HEK293 (cell line): ENCODE measurements at regions not wholly inside any gene's neighbourhood (a gene's known extent, or its start where the extent isn't known, plus 50 kb on each side); places are given as distances from the start of the nearest gene placed in this dataset.

Source experiments
- CTCF ChIA-PET: fragments of 350-600 bp; formaldehyde crosslinking; extraction: SDS; loops from one replicate; lab custom pipeline; 2021; ENCODE audit warnings: antibody characterized with exemption; lab: Yijun Ruan, JAX
- POLR2A ChIA-PET: fragments of 300-600 bp; formaldehyde crosslinking; extraction: SDS; loops from one replicate; lab custom pipeline; 2020; ENCODE audit warnings: antibody characterized with exemption, inconsistent platforms; lab: Yijun Ruan, JAX
- H3K27ac ChIP-seq: fragments of 200-500 bp; sonication (Bioruptor generic); 2 replicates; pipeline ENCODE4 v1.5.1; 2014; ENCODE audit warnings: low read depth, low read length, control low read depth, inconsistent platforms; ENCODE audit errors: extremely low read depth
- H3K36me3 ChIP-seq, 2 experiments: fragments of 200-500 bp in 1 of 2; sonication (Bioruptor generic) in 1 of 2; 1 replicate in 1 of 2; 2 replicates in 1 of 2; pipeline ENCODE4 v1.5.1; 2014 to 2017; ENCODE audit warnings: inconsistent platforms in 2 of 2, low read length in 2 of 2; ENCODE audit not compliant: control insufficient read depth in 2 of 2, insufficient read depth in 1 of 2
- H3K4me1 ChIP-seq: fragments of 200-500 bp; sonication (Bioruptor generic); 2 replicates; pipeline ENCODE4 v1.5.1; 2014; ENCODE audit warnings: mild to moderate bottlenecking, low read length, inconsistent platforms; ENCODE audit not compliant: control insufficient read depth, insufficient read depth
- H3K4me3 ChIP-seq: 2 replicates; pipeline ENCODE4 v1.5.1; 2011; ENCODE audit warnings: low read depth, mild to moderate bottlenecking, control low read depth, low read length, moderate library complexity
- H3K9me3 ChIP-seq: fragments of 200-500 bp; sonication (Bioruptor generic); 2 replicates; pipeline ENCODE4 v1.5.1; 2014; ENCODE audit warnings: low read depth, low read length, inconsistent platforms; ENCODE audit not compliant: control insufficient read depth, insufficient read depth
- ATF2 ChIP-seq: fragments of 450-650 bp; formaldehyde crosslinking; IDR thresholded peaks from 2 replicates; pipeline ENCODE4 v1.5.1; 2016; ENCODE audit warnings: missing biosample characterization, missing genetic modification characterization, low read depth
- GLIS1 ChIP-seq: fragments of 450-650 bp; formaldehyde crosslinking; IDR thresholded peaks from 2 replicates; pipeline ENCODE4 v1.5.1; 2016; ENCODE audit warnings: missing biosample characterization, missing genetic modification characterization
- HOXD13 ChIP-seq: sonication (generic); formaldehyde crosslinking; IDR thresholded peaks from 2 replicates; pipeline ENCODE4 v1.8.0; 2022; ENCODE audit warnings: missing genetic modification reagents, borderline replicate concordance
- KLF8 ChIP-seq: fragments of 450-650 bp; formaldehyde crosslinking; IDR thresholded peaks from 2 replicates; pipeline ENCODE4 v1.5.1; 2016; ENCODE audit warnings: missing biosample characterization, missing genetic modification characterization
- KLF9 ChIP-seq: fragments of 450-650 bp; formaldehyde crosslinking; IDR thresholded peaks from 2 replicates; pipeline ENCODE4 v1.5.1; 2016; ENCODE audit warnings: missing biosample characterization, missing genetic modification characterization, low read depth
- PBX3 ChIP-seq: sonication (generic); formaldehyde crosslinking; IDR thresholded peaks from 2 replicates; pipeline ENCODE4 v1.8.1; 2022; ENCODE audit warnings: mild to moderate bottlenecking, moderate library complexity, missing genetic modification reagents
- SCRT2 ChIP-seq: fragments of 450-650 bp; formaldehyde crosslinking; IDR thresholded peaks from 2 replicates; pipeline ENCODE4 v1.5.1; 2016; ENCODE audit warnings: missing biosample characterization, missing genetic modification characterization
- ZBTB26 ChIP-seq: fragments of 450-650 bp; formaldehyde crosslinking; optimal IDR thresholded peaks from 2 replicates; pipeline ENCODE3; 2016; ENCODE audit warnings: missing biosample characterization, mild to moderate bottlenecking, missing genetic modification characterization
- ZBTB48 ChIP-seq: fragments of 450-650 bp; formaldehyde crosslinking; IDR thresholded peaks from 2 replicates; pipeline ENCODE4 v1.5.1; 2016; ENCODE audit warnings: missing biosample characterization, missing genetic modification characterization
- ZNF138 ChIP-seq: fragments of 450-650 bp; formaldehyde crosslinking; IDR thresholded peaks from 2 replicates; pipeline ENCODE4 v1.5.1; 2016; ENCODE audit warnings: missing biosample characterization, missing genetic modification characterization, borderline replicate concordance
- ZNF19 ChIP-seq: fragments of 450-650 bp; formaldehyde crosslinking; IDR thresholded peaks from 2 replicates; pipeline ENCODE4; 2016; ENCODE audit warnings: missing biosample characterization, missing genetic modification characterization, low read depth
- ZNF214 ChIP-seq: fragments of 450-650 bp; formaldehyde crosslinking; IDR thresholded peaks from 2 replicates; pipeline ENCODE4 v1.5.1; 2017; ENCODE audit warnings: missing biosample characterization, mild to moderate bottlenecking, missing genetic modification characterization, borderline replicate concordance
- ZNF248 ChIP-seq: fragments of 450-650 bp; formaldehyde crosslinking; IDR thresholded peaks from 2 replicates; pipeline ENCODE4 v1.5.1; 2017; ENCODE audit warnings: missing biosample characterization, missing genetic modification characterization
- ZNF274 ChIP-seq, 2 experiments: fragments of 200-500 bp in 1 of 2; fragments of 450-650 bp in 1 of 2; sonication (Bioruptor generic) in 1 of 2; formaldehyde crosslinking in 1 of 2; IDR thresholded peaks; 2 replicates each; pipeline versions ENCODE4 v1.5.1 to v1.6.1; 2014 to 2016; ENCODE audit warnings: borderline replicate concordance in 1 of 2, inconsistent platforms in 1 of 2, low read length in 1 of 2, missing biosample characterization in 1 of 2, missing genetic modification characterization in 1 of 2
- ZNF560 ChIP-seq: fragments of 450-650 bp; formaldehyde crosslinking; IDR thresholded peaks from 2 replicates; pipeline ENCODE4 v1.5.1; 2017; ENCODE audit warnings: missing biosample characterization, missing genetic modification characterization, borderline replicate concordance
- ZNF677 ChIP-seq: fragments of 450-650 bp; IDR thresholded peaks from 2 replicates; pipeline ENCODE4 v1.5.0; 2018; ENCODE audit warnings: missing biosample characterization, mild to moderate bottlenecking, missing genetic modification characterization, moderate library complexity
- ZNF792 ChIP-seq: fragments of 450-650 bp; formaldehyde crosslinking; IDR thresholded peaks from 2 replicates; pipeline ENCODE4 v1.5.1; 2016; ENCODE audit warnings: missing biosample characterization, missing genetic modification characterization
- TF ChIP-seq, protein P1 (sequence below): fragments of 450-650 bp; formaldehyde crosslinking; IDR thresholded peaks from 2 replicates; pipeline ENCODE4 v1.5.1; 2016; ENCODE audit warnings: missing biosample characterization, missing genetic modification characterization, borderline replicate concordance
- TF ChIP-seq, protein P2 (sequence below): fragments of 450-650 bp; formaldehyde crosslinking; IDR thresholded peaks from 2 replicates; pipeline ENCODE4 v1.5.1; 2017; ENCODE audit warnings: missing biosample characterization, missing genetic modification characterization
- TF ChIP-seq, protein P3 (sequence below): fragments of 450-650 bp; formaldehyde crosslinking; IDR thresholded peaks from 2 replicates; pipeline ENCODE4 v1.5.1; 2016; ENCODE audit warnings: missing biosample characterization, missing genetic modification characterization

DNA sequence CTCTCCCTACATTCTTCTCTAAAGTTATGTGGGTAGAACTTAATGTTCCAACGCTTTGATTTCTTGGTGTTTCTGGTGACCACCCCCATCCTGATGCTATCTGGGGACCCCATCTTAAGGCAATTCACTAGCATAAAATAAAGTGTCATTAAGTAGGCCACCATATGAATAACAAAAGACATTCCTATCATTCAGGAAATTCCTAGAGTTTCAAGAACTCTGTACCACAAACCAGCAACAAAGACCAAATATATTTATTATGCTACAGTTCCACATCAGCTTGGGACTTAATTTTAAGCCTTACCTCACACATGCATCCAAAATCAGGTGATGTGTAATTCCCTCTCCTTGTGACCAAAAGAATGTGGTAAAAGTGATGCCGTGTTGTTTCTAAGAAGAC is 254.6 kb upstream of the LRRC4C start:
- TF ChIP-seq ZNF274 (IDR thresholded peaks at IDR 0.05; ENCODE audit: low read length) (no peak), ZNF274 (tag by site-specific recombination; IDR thresholded peaks at IDR 0.05; ENCODE audit: borderline replicate concordance) (no peak)
- CTCF ChIA-PET, result interaction anchor here (0.6 kb wide), 1 partner anchor 187 kb away, joined by 3 read pairs; no protein-coding TSS in a partner anchor
- H3K4me1 ChIP-seq, result no peaks in the 10 kb centered on the region
- no peaks in the 10 kb centered on the region for H3K36me3 ChIP-seq
- no peak overlapping the region for H3K27ac ChIP-seq
- POLR2A ChIA-PET, result no interaction called here
- no peaks in the 10 kb centered on the region for H3K9me3 ChIP-seq
- H3K4me3 ChIP-seq, result no peak overlapping the region

DNA sequence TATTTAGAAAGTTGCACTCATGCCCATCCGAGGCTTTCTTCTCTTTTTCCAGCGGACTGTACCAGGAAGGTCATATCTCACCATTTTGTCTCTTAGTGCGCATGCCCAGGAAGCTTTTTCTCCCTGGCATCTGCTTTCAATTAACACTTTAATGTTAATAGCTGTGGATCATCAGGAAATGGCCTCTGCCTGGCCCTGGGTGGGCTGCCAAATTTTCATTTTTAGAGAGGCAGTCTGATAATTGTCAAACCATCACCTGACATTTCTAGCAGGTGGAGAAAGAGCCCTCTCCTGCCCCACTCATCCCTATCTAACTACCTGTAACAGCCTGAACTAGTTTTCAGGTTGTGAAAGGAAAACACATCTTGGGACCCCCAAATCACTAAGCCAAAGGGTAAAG is 257.4 kb upstream of the LRRC4C start:
- POLR2A ChIA-PET, result no interaction called here
- Histone ChIP-seq H3K27ac (no peak overlapping the region), H3K4me1 (no peaks in the 10 kb centered on the region), H3K4me3 (no peak overlapping the region), H3K36me3 (no peaks in the 10 kb centered on the region), H3K9me3 (no peaks in the 10 kb centered on the region)
- CTCF ChIA-PET, result no interaction called here
- TF ChIP-seq GLIS1 (tag by site-specific recombination), result no peak
- TF ChIP-seq ZNF214 (tag by site-specific recombination), result no peak
- TF ChIP-seq ZNF560 (tag by site-specific recombination), result no peak
- TF ChIP-seq, protein P1, sequence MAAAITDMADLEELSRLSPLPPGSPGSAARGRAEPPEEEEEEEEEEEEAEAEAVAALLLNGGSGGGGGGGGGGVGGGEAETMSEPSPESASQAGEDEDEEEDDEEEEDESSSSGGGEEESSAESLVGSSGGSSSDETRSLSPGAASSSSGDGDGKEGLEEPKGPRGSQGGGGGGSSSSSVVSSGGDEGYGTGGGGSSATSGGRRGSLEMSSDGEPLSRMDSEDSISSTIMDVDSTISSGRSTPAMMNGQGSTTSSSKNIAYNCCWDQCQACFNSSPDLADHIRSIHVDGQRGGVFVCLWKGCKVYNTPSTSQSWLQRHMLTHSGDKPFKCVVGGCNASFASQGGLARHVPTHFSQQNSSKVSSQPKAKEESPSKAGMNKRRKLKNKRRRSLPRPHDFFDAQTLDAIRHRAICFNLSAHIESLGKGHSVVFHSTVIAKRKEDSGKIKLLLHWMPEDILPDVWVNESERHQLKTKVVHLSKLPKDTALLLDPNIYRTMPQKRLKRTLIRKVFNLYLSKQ (tag by site-specific recombination), result no peak
- TF ChIP-seq ZBTB48 (tag by site-specific recombination), result no peak
- TF ChIP-seq, protein P2, sequence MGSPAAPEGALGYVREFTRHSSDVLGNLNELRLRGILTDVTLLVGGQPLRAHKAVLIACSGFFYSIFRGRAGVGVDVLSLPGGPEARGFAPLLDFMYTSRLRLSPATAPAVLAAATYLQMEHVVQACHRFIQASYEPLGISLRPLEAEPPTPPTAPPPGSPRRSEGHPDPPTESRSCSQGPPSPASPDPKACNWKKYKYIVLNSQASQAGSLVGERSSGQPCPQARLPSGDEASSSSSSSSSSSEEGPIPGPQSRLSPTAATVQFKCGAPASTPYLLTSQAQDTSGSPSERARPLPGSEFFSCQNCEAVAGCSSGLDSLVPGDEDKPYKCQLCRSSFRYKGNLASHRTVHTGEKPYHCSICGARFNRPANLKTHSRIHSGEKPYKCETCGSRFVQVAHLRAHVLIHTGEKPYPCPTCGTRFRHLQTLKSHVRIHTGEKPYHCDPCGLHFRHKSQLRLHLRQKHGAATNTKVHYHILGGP (tag by site-specific recombination), result no peak
- TF ChIP-seq HOXD13, result no peak
- no peak for TF ChIP-seq ZNF19 (tag by site-specific recombination)
- no peak for TF ChIP-seq ZNF138 (tag by site-specific recombination)
- no peak for TF ChIP-seq PBX3 (CRISPR knock-in tag)
- no peak for TF ChIP-seq SCRT2 (tag by site-specific recombination)
- no peak for TF ChIP-seq KLF9 (tag by site-specific recombination)
- no peak for TF ChIP-seq ZNF677 (tag by site-specific recombination)
- no peak for TF ChIP-seq ZNF792 (tag by site-specific recombination)
- TF ChIP-seq KLF8 (tag by site-specific recombination), result no peak
- no peak for TF ChIP-seq ZNF248 (tag by site-specific recombination)
- no peak for TF ChIP-seq ZBTB26 (tag by site-specific recombination)
- TF ChIP-seq, protein P3, sequence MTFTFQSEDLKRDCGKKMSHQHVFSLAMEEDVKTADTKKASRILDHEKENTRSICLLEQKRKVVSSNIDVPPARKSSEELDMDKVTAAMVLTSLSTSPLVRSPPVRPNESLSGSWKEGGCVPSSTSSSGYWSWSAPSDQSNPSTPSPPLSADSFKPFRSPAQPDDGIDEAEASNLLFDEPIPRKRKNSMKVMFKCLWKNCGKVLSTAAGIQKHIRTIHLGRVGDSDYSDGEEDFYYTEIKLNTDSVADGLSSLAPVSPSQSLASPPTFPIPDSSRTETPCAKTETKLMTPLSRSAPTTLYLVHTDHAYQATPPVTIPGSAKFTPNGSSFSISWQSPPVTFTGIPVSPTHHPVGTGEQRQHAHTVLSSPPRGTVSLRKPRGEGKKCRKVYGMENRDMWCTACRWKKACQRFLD, result no peak
- no peak for TF ChIP-seq ATF2
